HCT116 (cell line): ENCODE measurements at regions not wholly inside any gene's neighbourhood (a gene's known extent, or its start where the extent isn't known, plus 50 kb on each side); places are given as distances from the start of the nearest gene placed in this dataset.
A peak's percentile ranks its signal among the peaks of the same experiment; 100 is the strongest.

Experiments used
- ATAC-seq: fragments of 200-7000 bp; cut with Tn5 transposase; 2 replicates; pipeline ENCODE4 v1.9.1; 2020; ENCODE audit warnings: mild to moderate bottlenecking, moderate library complexity
- BruUV-seq: library from RNA; stranded (reverse); fragments of 400-500 nt; replicated peaks from 2 replicates; lab custom pipeline; 2021; lab: Mats Ljungman, UMichigan
- CTCF ChIA-PET: fragments of 300-600 bp; sonication (Branson Sonifier 250); formaldehyde crosslinking; loops from one replicate; lab custom pipeline; 2021; ENCODE audit warnings: antibody characterized with exemption; lab: Charles Lee
- POLR2A ChIA-PET: fragments of 300-600, 350-600 bp; sonication (Branson Sonifier 250); formaldehyde crosslinking; loops from one replicate; lab custom pipeline; 2021; ENCODE audit warnings: antibody characterized with exemption; lab: Charles Lee
- RAD21 ChIA-PET, 2 experiments: fragments of 300-600 bp; sonication (Branson Sonifier 250); formaldehyde crosslinking; loops; one replicate each; lab custom pipeline; 2023; ENCODE audit warnings: low total read pairs in 2 of 2; ENCODE audit not compliant: uncharacterized antibody in 2 of 2, unreplicated experiment in 2 of 2, low non-redundant PET in 1 of 2; lab: Charles Lee
- DNase-seq: peaks from one replicate; pipeline ENCODE4 v3.0.0-alpha.2; 2010; ENCODE audit warnings: low read depth, low spot score
- H2AFZ ChIP-seq: fragments of 200-600 bp; shearing (Covaris generic), sonication (generic); 2 replicates; pipeline ENCODE4 v1.6.1; 2017; ENCODE audit warnings: low read depth, mixed run types, mixed read lengths, antibody characterized with exemption, low read length; ENCODE audit not compliant: poor library complexity, severe bottlenecking
- H3K27ac ChIP-seq: 2 replicates; pipeline ENCODE4 v1.5.1; 2012; ENCODE audit warnings: low read depth, low read length
- H3K27me3 ChIP-seq: fragments of 200-600 bp; sonication (generic); 2 replicates; pipeline ENCODE4 v1.6.1; 2016; ENCODE audit warnings: mixed run types, low read length, mixed read lengths; ENCODE audit not compliant: insufficient read depth
- H3K36me3 ChIP-seq, 2 experiments: fragments of 200-500 bp in 1 of 2; fragments of 200-600 bp in 1 of 2; sonication (Bioruptor generic) in 1 of 2; sonication (generic) in 1 of 2; 2 replicates each; pipeline versions ENCODE4 v1.5.1 to v1.6.1; 2014 to 2016; ENCODE audit warnings: low read length in 2 of 2, inconsistent platforms in 1 of 2, mixed read lengths in 1 of 2, mixed run types in 1 of 2; ENCODE audit not compliant: insufficient read depth in 2 of 2, control insufficient read depth in 1 of 2
- H3K4me1 ChIP-seq, 2 experiments: fragments of 200-600 bp in 1 of 2; sonication (generic) in 1 of 2; 2 replicates each; pipeline versions ENCODE4 v1.5.1 to v1.6.1; 2012 to 2017; ENCODE audit warnings: low read length in 2 of 2, inconsistent platforms in 1 of 2, mild to moderate bottlenecking in 1 of 2, mixed read lengths in 1 of 2, mixed run types in 1 of 2, moderate library complexity in 1 of 2; ENCODE audit not compliant: insufficient read depth in 2 of 2, control insufficient read depth in 1 of 2
- H3K4me2 ChIP-seq: fragments of 200-600 bp; sonication (generic); 2 replicates; pipeline ENCODE4 v1.6.1; 2017; ENCODE audit warnings: mixed run types, low read length, mixed read lengths
- H3K4me3 ChIP-seq, 2 experiments: fragments of 200-600 bp in 1 of 2; sonication (generic) in 1 of 2; replicated peaks in 1 of 2; 2 replicates each; pipeline ENCODE4 v1.5.1; 2011 to 2016; ENCODE audit warnings: low read length in 2 of 2, control low read depth in 1 of 2, low read depth in 1 of 2, mild to moderate bottlenecking in 1 of 2, mixed read lengths in 1 of 2, mixed run types in 1 of 2
- H3K79me2 ChIP-seq: fragments of 200-600 bp; sonication (generic); 2 replicates; pipeline ENCODE4 v1.6.1; 2017; ENCODE audit warnings: mild to moderate bottlenecking, mixed run types, low read length, moderate library complexity, mixed read lengths; ENCODE audit not compliant: insufficient read depth
- H3K9ac ChIP-seq: fragments of 200-600 bp; sonication (generic); 2 replicates; pipeline ENCODE4 v1.6.1; 2016; ENCODE audit warnings: low read length, mixed read lengths
- H3K9me2 ChIP-seq: fragments of 200-600 bp; sonication (generic), shearing (Covaris generic); 2 replicates; pipeline ENCODE4 v1.6.1; 2017; ENCODE audit warnings: mixed run types, mild to moderate bottlenecking, moderate library complexity; ENCODE audit not compliant: insufficient read depth
- H3K9me3 ChIP-seq, 2 experiments: fragments of 200-500 bp in 1 of 2; fragments of 200-600 bp in 1 of 2; sonication (Bioruptor generic) in 1 of 2; sonication (generic) in 1 of 2; 2 replicates each; pipeline ENCODE4 v1.6.1; 2014 to 2017; ENCODE audit warnings: low read length in 2 of 2, mixed read lengths in 2 of 2, inconsistent platforms in 1 of 2, low read depth in 1 of 2, mild to moderate bottlenecking in 1 of 2, mixed run types in 1 of 2, moderate library complexity in 1 of 2; ENCODE audit not compliant: control insufficient read depth in 1 of 2, insufficient read depth in 1 of 2
- H4K20me1 ChIP-seq: fragments of 200-600 bp; sonication (generic), shearing (Covaris generic); 2 replicates; pipeline ENCODE4 v1.6.1; 2017; ENCODE audit warnings: mixed run types, mild to moderate bottlenecking, moderate library complexity; ENCODE audit not compliant: insufficient read depth
- CEBPB ChIP-seq: IDR thresholded peaks from 2 replicates; pipeline ENCODE4 v1.6.1; 2012; ENCODE audit warnings: low read depth
- EZH2 ChIP-seq: fragments of 200-600 bp; sonication (generic); IDR thresholded peaks from 2 replicates; pipeline ENCODE4 v1.6.1; 2017; ENCODE audit warnings: antibody characterized with exemption, mixed run types
- JUND ChIP-seq: IDR thresholded peaks from 2 replicates; pipeline ENCODE4 v1.6.1; 2012
- RAD21 ChIP-seq: IDR thresholded peaks from 2 replicates; pipeline ENCODE4 v1.6.1; 2012; ENCODE audit warnings: low read depth, mild to moderate bottlenecking
- SIN3A ChIP-seq: IDR thresholded peaks from 2 replicates; pipeline ENCODE4 v1.6.1; 2012; ENCODE audit warnings: low read depth
- SRF ChIP-seq: IDR thresholded peaks from 2 replicates; pipeline ENCODE4 v1.6.1; 2012; ENCODE audit warnings: low read depth
- TCF7L2 ChIP-seq: IDR thresholded peaks from 2 replicates; pipeline ENCODE4 v1.7.0; 2011; ENCODE audit warnings: borderline replicate concordance, inconsistent platforms; ENCODE audit not compliant: insufficient read depth, insufficient read length; ENCODE audit errors: extremely low read depth
- intact Hi-C: fragments of 100-400 bp; cut with micrococcal nuclease; formaldehyde crosslinking; loops from 2 replicates; pipeline ENCODE4 v1.10.0; 2022
- TF ChIP-seq, protein P1 (sequence below), 3 experiments: fragments of 200-600 bp in 1 of 3; sonication (generic) in 1 of 3; IDR thresholded peaks in 2 of 3; conservative IDR thresholded peaks in 1 of 3; 2 replicates each; pipeline ENCODE4 v1.5.1; 2012 to 2017; ENCODE audit warnings: low read depth in 2 of 3, low read length in 2 of 3, antibody characterized with exemption in 1 of 3, borderline replicate concordance in 1 of 3, control low read depth in 1 of 3, mild to moderate bottlenecking in 1 of 3, mixed read lengths in 1 of 3, mixed run types in 1 of 3, moderate library complexity in 1 of 3; ENCODE audit not compliant: insufficient read depth in 1 of 3

DNA sequence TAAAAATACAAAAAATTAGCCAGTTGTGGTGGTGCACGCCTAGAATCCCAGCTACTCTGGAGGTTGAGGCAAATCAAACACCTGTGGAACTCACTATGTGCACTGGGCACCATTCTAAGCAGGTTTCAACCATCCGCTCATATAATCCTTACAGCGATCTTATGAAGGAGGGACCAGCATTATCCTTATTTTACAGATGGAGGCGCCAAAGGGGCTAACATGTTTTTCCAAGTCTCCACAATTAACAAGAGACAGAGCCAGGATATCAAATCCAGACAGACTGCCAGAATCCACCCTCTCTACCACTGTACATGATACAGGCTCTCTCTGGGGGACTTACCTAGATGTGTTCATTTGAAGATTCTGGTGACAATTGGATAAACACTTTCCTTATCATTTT is 479.0 kb downstream of the XYLT1 start:
- ChIA-PET POLR2A (no interaction called here), CTCF (no interaction called here), RAD21 (no interaction called here)
- TF ChIP-seq JUND, result no peak
- TF ChIP-seq, protein P1, sequence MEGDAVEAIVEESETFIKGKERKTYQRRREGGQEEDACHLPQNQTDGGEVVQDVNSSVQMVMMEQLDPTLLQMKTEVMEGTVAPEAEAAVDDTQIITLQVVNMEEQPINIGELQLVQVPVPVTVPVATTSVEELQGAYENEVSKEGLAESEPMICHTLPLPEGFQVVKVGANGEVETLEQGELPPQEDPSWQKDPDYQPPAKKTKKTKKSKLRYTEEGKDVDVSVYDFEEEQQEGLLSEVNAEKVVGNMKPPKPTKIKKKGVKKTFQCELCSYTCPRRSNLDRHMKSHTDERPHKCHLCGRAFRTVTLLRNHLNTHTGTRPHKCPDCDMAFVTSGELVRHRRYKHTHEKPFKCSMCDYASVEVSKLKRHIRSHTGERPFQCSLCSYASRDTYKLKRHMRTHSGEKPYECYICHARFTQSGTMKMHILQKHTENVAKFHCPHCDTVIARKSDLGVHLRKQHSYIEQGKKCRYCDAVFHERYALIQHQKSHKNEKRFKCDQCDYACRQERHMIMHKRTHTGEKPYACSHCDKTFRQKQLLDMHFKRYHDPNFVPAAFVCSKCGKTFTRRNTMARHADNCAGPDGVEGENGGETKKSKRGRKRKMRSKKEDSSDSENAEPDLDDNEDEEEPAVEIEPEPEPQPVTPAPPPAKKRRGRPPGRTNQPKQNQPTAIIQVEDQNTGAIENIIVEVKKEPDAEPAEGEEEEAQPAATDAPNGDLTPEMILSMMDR (IDR thresholded peaks at IDR 0.05 in 2 of 3, conservative IDR thresholded peaks at IDR 0.05 in 1 of 3; ENCODE audit: borderline replicate concordance in 1 of 3, insufficient read depth in 1 of 3, low read depth in 2 of 3, low read length in 2 of 3), result peak in 1 of 3 experiments; percentile 9; a peak in 1 of 6 replicates
- H3K9me3 ChIP-seq, result no peaks in the 10 kb centered on the region
- intact Hi-C loops, result no loop called here
- DNase-seq (no peak), ATAC-seq (no peak)
- H3K4me1 ChIP-seq, result no peaks in the 10 kb centered on the region
- no peaks in the 10 kb centered on the region for H4K20me1 ChIP-seq
- no peak overlapping the region for H3K27ac ChIP-seq
- H3K36me3 ChIP-seq, result no peaks in the 10 kb centered on the region
- H3K9me2 ChIP-seq, result no peaks in the 10 kb centered on the region
- no peaks in the 10 kb centered on the region for H3K27me3 ChIP-seq
- no peak overlapping the region for H3K4me2 ChIP-seq
- H2AFZ ChIP-seq, result no peak overlapping the region
- H3K79me2 ChIP-seq, result no peaks in the 10 kb centered on the region
- no peak overlapping the region for H3K9ac ChIP-seq
- no peak overlapping the region for H3K4me3 ChIP-seq
- BruUV-seq, result no TSS peak

GRCh38 chr16:16992975-16993765 is 477.6 kb downstream of the XYLT1 start:
- Histone ChIP-seq H4K20me1 (no peaks in the 10 kb centered on the region), H3K9me3 (no peaks in the 10 kb centered on the region), H3K36me3 (no peaks in the 10 kb centered on the region), H3K4me2 (no peak overlapping the region), H3K9me2 (no peaks in the 10 kb centered on the region), H3K27ac (no peak overlapping the region), H3K9ac (no peak overlapping the region), H3K79me2 (no peaks in the 10 kb centered on the region), H3K27me3 (no peaks in the 10 kb centered on the region), H3K4me3 (no peak overlapping the region), H2AFZ (no peak overlapping the region), H3K4me1 (no peaks in the 10 kb centered on the region)
- no TSS peak for BruUV-seq
- TF ChIP-seq SRF (no peak), RAD21 (no peak), EZH2 (no peak), SIN3A (no peak), CEBPB (no peak), TCF7L2 (no peak)
- TF ChIP-seq, protein P1 (IDR thresholded peaks at IDR 0.05 in 2 of 3, conservative IDR thresholded peaks at IDR 0.05 in 1 of 3; ENCODE audit: borderline replicate concordance in 1 of 3, insufficient read depth in 1 of 3, low read depth in 2 of 3, low read length in 2 of 3), result no peak
- ChIA-PET CTCF (no interaction called here), RAD21 (no interaction called here), POLR2A (no interaction called here)
- DNase-seq (no peak), ATAC-seq (no peak)
- intact Hi-C loops, result no loop called here
